HG03039 (cell line): ENCODE measurements at regions not wholly inside any gene's neighbourhood (a gene's known extent, or its start where the extent isn't known, plus 50 kb on each side); places are given as distances from the start of the nearest gene placed in this dataset.

Experiments
- ATAC-seq: cut with Tn5 transposase; IDR thresholded peaks from one replicate; pipeline ENCODE4 v1.9.1; 2021; ENCODE audit warnings: mild to moderate bottlenecking, moderate library complexity; ENCODE audit not compliant: unreplicated experiment

DNA sequence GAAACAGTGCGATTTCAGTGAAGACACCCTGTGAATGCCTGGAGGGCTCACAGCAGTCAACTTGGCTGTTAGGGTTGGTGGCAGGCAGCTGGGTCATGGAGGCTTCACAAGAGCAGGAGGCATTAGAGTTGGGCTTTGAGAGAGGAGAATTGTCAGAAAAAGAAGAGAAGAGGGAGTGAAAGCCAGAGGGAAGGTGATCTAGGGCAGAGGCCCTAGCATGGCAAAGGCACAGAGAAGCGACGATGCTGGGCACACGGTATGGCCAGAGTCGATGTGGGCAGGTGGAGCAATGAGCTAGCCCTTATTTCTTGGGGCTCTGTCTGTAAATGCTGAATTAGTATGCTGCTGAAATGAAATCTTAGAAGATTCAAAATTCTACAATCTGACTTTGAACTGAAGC, 52.6 kb upstream of the OLFM4 start:
- no peak for ATAC-seq

- no peak for ATAC-seq
These were observed 53.5 kb upstream of the OLFM4 start for GRCh38 chr13:52975161-52975560.

DNA sequence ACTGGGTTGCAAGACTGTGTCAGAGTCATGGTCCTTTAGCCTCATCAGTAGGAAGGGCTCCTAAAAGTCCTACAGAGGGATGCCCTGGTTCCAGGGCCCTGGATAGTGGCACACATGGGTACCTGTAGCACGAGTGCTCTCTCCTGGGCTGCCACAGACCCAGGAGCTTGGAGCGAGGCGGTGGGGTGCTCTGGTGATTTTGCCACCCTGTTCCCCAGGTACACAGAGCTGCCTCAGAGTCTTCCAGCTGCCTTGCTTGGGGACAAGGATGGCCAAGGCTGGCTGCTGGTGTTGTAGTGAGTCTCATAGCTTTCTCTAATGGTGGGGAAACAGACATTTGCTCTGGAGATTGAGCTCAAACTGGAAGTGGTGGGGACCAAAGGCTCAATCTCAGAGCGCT, 53.9 kb upstream of the OLFM4 start:
- ATAC-seq, result no peak

- no peak for ATAC-seq
These were observed 59.2 kb upstream of the OLFM4 start for GRCh38 chr13:52969373-52969772.

GRCh38 chr13:52968074-52968700, 60.4 kb upstream of the OLFM4 start:
- ATAC-seq, result peak; percentile 98

DNA sequence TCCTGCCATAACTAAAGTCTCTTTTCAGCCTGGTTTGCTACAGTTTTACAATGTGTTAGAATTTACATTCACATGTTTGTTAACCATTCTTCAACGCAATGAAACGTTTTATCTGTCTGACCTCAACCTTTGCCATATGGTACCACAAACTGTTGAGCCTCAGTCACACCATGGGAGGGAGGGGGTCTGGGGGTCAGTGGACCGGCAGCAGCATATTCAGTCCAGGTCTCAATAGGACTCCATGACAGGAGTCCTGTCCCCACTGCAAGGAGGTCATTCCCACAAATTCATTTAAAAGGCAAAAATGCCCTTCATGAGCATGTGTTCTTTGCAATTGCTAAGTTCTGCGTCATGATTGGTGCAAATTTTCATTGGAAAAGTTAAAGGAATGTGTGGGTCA, 66.6 kb upstream of the OLFM4 start:
- ATAC-seq, result no peak

DNA sequence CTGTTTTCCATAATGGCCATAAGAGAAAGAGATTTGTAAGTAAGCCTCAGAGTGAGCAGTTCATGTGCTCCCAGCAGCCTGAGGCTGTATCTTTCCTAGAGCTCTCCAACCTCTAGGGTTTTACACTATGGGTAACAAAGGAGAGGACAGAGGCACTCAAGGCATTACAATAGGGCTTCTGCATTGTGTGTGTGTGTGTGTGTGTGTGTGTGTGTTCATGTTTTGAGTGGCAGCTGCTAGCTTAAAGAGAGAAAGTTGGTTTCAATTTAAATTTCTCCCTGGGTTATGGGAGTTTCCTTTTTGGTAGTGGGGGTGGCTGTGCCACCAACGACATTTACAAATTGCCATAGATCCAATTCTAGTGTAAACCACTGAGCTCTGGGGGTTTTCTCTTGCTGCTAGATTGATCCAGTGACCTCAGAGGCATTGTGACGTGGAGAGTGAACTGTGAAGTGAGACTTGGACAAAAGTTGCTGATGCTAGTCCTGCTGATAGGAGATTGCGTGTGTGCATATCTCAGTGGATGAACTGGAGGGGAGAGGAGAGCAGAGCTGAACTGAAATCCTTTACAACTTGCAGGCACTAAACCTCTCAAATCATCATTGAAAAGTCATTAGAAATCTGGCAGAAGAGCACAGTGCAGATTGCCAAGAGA, 67.2 kb upstream of the OLFM4 start:
- ATAC-seq, result no peak

GRCh38 chr13:52955472-52955874, 73.1 kb upstream of the OLFM4 start:
- no peak for ATAC-seq

DNA sequence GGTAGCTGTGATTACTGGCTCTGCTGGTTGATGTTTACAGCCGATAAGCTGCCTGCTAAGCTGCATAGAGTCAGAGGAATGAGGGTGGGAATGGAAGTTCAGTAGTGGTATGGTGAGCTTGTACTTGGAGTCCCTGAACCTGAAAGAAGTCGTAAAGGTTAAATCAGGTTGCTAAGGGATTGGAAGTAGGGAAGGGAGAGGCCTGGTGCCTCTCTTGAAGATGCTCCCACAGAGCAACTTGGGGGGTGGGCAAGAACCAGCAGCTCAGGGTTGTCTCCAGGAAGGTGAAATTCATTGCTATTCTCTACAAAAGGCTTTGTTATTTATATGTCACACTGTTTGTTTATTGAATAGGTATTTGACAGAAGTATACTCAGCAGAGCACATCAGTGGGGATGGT, 73.8 kb upstream of the OLFM4 start:
- no peak for ATAC-seq

- no peak for ATAC-seq
These were observed 78.1 kb upstream of the OLFM4 start for GRCh38 chr13:52950436-52950956.

DNA sequence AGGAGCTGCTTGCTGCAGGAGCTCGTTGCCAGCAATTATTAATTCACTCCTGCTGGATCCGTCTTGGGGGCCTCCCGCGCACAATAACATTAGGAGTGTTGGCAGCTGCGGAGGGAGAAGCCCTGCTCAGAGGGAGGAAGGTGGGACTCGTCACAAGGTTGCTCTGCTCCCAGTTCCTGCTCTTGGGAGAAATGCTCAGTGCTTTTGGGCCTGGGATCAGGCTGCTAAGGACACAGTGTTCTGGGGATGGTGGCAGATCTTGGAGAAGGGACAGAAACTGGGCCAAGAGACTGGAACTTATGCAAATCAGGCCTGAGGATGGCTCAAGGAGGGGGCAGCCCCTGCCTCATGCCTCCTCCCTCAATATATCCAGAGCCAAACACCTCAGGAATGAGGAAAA, 78.9 kb upstream of the OLFM4 start:
- ATAC-seq, result no peak

DNA sequence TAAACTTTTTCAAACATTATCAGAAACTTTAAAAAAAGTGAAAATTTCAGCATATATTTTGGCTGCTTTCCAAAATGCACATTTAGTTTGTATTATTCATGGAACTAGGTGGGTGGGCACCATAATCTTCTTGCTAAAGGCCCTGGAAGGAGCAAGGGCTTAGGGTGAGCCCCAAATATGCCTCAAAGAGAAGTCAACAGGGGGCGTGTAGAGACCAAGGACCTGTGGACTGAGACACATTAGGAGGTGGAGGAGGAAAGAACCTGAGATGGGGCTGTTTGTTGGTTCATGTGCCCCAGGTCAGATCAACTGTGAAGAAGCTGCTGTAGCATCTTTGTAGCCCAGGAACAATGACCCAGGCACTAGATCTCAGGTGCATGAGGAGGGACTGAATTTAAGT, 79.6 kb upstream of the OLFM4 start:
- no peak for ATAC-seq

DNA sequence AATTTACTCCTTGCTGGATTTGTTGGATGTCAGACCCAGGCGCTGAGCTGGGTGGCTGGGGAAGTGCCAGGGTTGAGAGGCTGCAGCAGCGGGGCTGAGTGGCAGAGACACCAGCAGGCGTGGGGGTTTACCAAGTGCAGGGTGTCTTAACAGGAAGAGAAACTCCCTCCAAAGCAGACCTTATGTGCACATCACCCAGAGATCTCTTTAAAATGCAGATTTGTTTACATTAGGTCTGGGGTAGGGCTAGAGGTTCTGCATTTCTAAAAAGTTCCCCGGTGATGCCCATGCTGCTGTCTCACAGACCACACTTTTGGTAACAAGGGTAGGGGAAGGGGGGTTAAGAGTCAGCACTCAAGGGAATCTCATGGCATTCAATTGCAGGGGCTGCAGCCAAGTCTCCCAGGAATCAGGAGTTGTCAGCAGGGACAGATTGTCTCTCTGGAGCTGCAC, 80.7 kb upstream of the OLFM4 start:
- ATAC-seq, result no peak

GRCh38 chr13:52945348-52945747, 83.3 kb upstream of the OLFM4 start:
- no peak for ATAC-seq

DNA sequence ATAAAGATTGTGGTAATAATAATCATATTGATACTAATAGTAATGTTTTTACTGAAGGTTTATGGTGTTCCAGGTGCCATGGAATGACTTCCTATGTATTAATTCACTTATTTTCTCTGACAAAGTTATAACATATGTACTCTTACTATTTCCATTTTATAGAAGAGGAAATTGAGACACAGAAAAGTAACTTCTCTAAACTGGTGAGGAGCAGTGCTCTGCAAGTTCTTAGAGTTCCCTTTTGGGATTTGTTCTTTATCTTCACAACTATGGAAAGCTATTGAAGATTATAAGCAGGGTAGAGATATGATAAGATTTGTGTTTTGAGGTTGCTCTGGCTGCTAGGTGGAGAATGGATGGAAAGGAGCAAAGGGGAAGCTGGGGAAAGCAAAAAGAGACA, 83.9 kb upstream of the OLFM4 start:
- ATAC-seq, result no peak

DNA sequence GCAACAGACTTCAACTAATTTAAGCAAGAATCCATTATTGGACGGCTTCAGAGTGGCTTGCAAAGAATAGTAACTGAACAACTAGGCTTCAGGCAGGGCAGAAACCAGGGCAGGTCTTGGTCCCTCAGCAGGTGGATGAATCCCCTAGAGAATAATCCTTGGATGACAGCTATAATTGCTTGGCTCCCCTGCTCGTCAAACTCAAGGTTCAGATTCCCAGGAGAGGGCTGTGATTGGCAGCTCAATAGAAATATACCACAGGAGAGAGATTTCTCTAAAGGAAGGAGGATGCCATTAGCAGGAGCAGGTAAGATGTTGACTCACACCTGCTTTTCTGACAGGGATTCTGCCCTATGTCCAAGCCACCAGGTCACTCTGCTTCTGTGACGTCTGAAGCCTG, 89.6 kb upstream of the PCDH8 start:
- ATAC-seq, result no peak

GRCh38 chr13:52936806-52937205, 88.4 kb upstream of the PCDH8 start:
- no peak for ATAC-seq

GRCh38 chr13:52934258-52934657, 85.8 kb upstream of the PCDH8 start:
- no peak for ATAC-seq

- ATAC-seq, result no peak
These were observed 85.2 kb upstream of the PCDH8 start for GRCh38 chr13:52933547-52934210.

- ATAC-seq, result no peak
These were observed 84.7 kb upstream of the PCDH8 start for GRCh38 chr13:52933099-52933498.

DNA sequence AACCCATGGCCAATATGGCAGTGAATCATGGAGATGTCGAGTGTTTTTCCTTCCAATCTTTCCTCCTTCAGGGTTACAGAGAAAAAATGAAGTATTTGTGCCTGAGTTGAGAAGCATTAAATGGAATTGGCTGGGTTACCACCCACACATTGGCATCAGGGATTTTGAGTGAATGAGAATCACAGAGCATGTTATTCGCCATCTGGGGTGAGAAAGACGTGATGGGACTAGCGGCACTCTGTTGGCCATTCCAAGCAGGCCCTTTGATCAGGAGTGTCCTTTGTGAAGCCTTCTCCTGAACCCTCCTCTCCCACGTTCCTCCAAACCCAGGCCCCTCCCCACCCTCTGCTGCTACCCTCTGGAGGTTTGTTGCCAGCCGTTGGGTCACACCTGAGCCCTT, 84.2 kb upstream of the PCDH8 start:
- ATAC-seq, result no peak
